ENCODE measurements at regions not wholly inside any gene's neighbourhood (a gene's known extent, or its start where the extent isn't known, plus 50 kb on each side); places are given as distances from the start of the nearest gene placed in this dataset.

DNA sequence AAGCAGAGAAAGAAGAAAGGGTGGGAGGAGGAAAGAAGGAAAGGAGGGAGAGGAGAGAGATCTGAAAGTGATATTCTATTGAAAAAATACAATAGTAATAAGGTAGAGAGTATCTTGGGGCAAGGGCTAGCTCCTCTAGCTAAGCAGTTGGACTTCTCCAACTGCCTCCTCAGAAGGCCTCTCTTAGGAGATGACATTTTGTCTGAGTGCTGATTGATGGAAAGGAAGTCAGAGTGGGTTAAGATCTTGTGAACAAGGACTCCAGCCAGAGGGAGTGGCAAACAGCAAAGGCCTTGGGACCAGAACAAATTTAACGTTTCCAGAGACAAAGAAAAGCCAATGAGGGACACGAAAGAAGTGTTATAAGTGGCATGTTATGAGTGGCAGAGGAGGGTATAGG, 111.8 kb upstream of the TNFAIP3 start:
- H3K4me1 Mint-ChIP-seq (ENCODE audit: low read depth) = no peaks in the 10 kb centered on the region
- intact Hi-C loops (cut with micrococcal nuclease) = no loop called here
- POLR2A ChIA-PET = interaction anchor here (0.6 kb wide), 1 partner anchor 94 kb away, joined by 3 read pairs; no protein-coding TSS in a partner anchor
- peaks cover 5% of the 10 kb centered on the region for H3K27me3 Mint-ChIP-seq
- H3K36me3 Mint-ChIP-seq = no peaks in the 10 kb centered on the region
- H3K9me3 Mint-ChIP-seq = no peaks in the 10 kb centered on the region
- CTCF ChIA-PET = no interaction called here
- no peak overlapping the region for H3K4me3 Mint-ChIP-seq
- DNase-seq = no peak
- H3K27ac Mint-ChIP-seq = no peak overlapping the region

GRCh38 chr6:137756788-137757187, 110.3 kb upstream of the TNFAIP3 start:
- intact Hi-C loops (cut with micrococcal nuclease) = no loop called here
- H3K27me3 Mint-ChIP-seq = peaks cover 5% of the 10 kb centered on the region
- no peak overlapping the region for H3K4me3 Mint-ChIP-seq
- DNase-seq = no peak
- H3K36me3 Mint-ChIP-seq = no peaks in the 10 kb centered on the region
- ChIA-PET CTCF (no interaction called here), POLR2A (no interaction called here)
- H3K9me3 Mint-ChIP-seq = no peaks in the 10 kb centered on the region
- peaks cover 2% of the 10 kb centered on the region for H3K4me1 Mint-ChIP-seq (ENCODE audit: low read depth)
- H3K27ac Mint-ChIP-seq = no peak overlapping the region

- peaks cover 4% of the 10 kb centered on the region for H3K4me1 Mint-ChIP-seq (ENCODE audit: low read depth)
- no peak for DNase-seq
- intact Hi-C loops (cut with micrococcal nuclease) = no loop called here
Observed at GRCh38 chr6:137758661-137759060, 108.4 kb upstream of the TNFAIP3 start.

DNA sequence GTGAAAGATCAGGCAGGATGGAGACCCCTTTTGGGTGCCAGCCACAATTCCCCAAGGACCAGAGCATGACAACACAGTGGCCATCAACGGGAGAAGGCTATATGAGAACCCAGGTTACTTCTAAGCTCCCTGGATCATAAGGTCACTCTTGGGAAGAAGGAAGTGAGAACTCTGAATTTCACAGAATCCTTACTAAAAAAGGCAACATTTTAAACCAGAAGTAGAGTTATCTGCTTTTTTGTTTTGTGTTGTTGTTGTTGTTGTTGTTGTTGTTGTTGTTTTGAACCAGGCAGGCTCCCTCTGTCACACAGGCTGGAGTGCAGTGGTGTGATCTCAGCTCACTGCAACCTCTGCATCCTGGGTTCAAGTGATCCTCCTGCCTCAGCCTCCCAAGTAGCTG, 107.4 kb upstream of the TNFAIP3 start:
- Mint-ChIP-seq H3K27ac (no peak overlapping the region), H3K9me3 (no peaks in the 10 kb centered on the region), H3K27me3 (peaks cover 2% of the 10 kb centered on the region), H3K4me3 (no peak overlapping the region), H3K36me3 (no peaks in the 10 kb centered on the region), H3K4me1 (ENCODE audit: low read depth) (peaks cover 4% of the 10 kb centered on the region)
- intact Hi-C loops (cut with micrococcal nuclease) = no loop called here
- DNase-seq = no peak
- POLR2A ChIA-PET = interaction anchor here (1.5 kb wide), 1 partner anchor 21 kb away, joined by 3 read pairs; no protein-coding TSS in a partner anchor
- CTCF ChIA-PET = interaction anchor here (0.8 kb wide), 1 partner anchor 241 kb away, joined by 3 read pairs; no protein-coding TSS in a partner anchor

More at GRCh38 chr6:137758661-137759060, 108.4 kb upstream of the TNFAIP3 start:
- Mint-ChIP-seq H3K27ac (no peak overlapping the region), H3K27me3 (peaks cover 2% of the 10 kb centered on the region), H3K36me3 (no peaks in the 10 kb centered on the region), H3K9me3 (no peaks in the 10 kb centered on the region), H3K4me3 (no peak overlapping the region)
- ChIA-PET CTCF (no interaction called here), POLR2A (no interaction called here)

GRCh38 chr6:137761072-137761471, 106.0 kb upstream of the TNFAIP3 start:
- ChIA-PET CTCF (interaction anchor here (1.1 kb wide), 1 partner anchor 9 kb away, joined by 3 read pairs; no protein-coding TSS in a partner anchor), POLR2A (interaction anchor here (1.5 kb wide), 1 partner anchor 22 kb away, joined by 3 read pairs; no protein-coding TSS in a partner anchor)
- no peaks in the 10 kb centered on the region for H3K36me3 Mint-ChIP-seq
- H3K4me3 Mint-ChIP-seq = no peak overlapping the region
- DNase-seq = no peak
- peaks cover 4% of the 10 kb centered on the region for H3K4me1 Mint-ChIP-seq (ENCODE audit: low read depth)
- H3K9me3 Mint-ChIP-seq = no peaks in the 10 kb centered on the region
- H3K27ac Mint-ChIP-seq = no peak overlapping the region
- H3K27me3 Mint-ChIP-seq = no peaks in the 10 kb centered on the region
- intact Hi-C loops (cut with micrococcal nuclease) = no loop called here

- CTCF ChIA-PET = interaction anchor here (1.1 kb wide), 1 partner anchor 9 kb away, joined by 3 read pairs; no protein-coding TSS in a partner anchor
- H3K4me1 Mint-ChIP-seq (ENCODE audit: low read depth) = peaks cover 4% of the 10 kb centered on the region
- DNase-seq = no peak
- no peak overlapping the region for H3K4me3 Mint-ChIP-seq
- H3K36me3 Mint-ChIP-seq = no peaks in the 10 kb centered on the region
- POLR2A ChIA-PET = no interaction called here
- no peaks in the 10 kb centered on the region for H3K27me3 Mint-ChIP-seq
- no peaks in the 10 kb centered on the region for H3K9me3 Mint-ChIP-seq
- H3K27ac Mint-ChIP-seq = no peak overlapping the region
- intact Hi-C loops (cut with micrococcal nuclease) = no loop called here
Observed at GRCh38 chr6:137761487-137761886, 105.6 kb upstream of the TNFAIP3 start.

DNA sequence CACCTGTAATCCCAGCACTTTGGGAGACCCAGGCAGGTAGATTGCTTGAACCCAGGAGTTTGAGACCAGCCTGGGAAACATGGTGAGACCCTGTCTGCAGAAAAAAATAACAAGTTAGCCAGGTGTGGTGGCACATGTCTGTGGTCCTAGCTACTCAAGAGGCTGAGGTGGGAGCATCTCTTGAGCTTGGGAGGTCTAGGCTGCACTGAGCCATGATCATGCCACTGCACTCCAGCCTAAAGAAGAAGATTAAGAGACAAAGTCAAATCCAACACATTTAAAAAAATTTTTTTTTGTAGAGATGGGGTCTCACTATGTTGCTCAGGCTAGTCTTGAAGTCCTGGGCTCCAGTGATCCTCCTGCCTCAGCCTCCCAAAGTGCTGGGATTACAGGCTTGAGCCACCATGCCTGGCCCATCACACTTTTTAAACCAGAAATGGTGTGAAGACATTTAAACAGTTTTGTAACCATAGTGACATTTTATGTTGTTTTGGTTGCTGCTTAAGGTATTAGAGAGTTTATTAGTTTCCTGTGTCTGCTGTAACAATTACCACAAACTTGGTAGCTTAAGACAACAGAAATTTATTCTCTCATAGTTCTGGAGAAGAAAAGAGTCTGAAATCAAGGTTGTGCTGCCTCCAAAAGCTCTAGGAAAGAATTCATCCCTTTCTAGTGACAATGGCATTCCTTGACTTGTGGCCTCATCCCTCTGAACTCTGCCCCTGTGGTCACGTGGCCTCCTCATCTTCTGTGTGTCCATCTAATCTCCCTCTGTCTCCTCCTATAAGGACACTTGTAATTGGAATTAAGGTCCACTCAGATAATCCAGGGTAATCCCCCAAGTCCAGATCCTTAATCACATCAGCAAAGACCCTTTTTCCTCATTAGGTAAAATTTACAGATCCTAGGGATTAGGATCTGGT, 104.6 kb upstream of the TNFAIP3 start:
- no peak for DNase-seq
- H3K27ac Mint-ChIP-seq = no peak overlapping the region
- peaks cover 9% of the 10 kb centered on the region for H3K4me1 Mint-ChIP-seq (ENCODE audit: low read depth)
- ChIA-PET POLR2A (no interaction called here), CTCF (no interaction called here)
- intact Hi-C loops (cut with micrococcal nuclease) = no loop called here
- H3K36me3 Mint-ChIP-seq = no peaks in the 10 kb centered on the region
- no peak overlapping the region for H3K4me3 Mint-ChIP-seq
- no peaks in the 10 kb centered on the region for H3K9me3 Mint-ChIP-seq
- H3K27me3 Mint-ChIP-seq = no peaks in the 10 kb centered on the region

DNA sequence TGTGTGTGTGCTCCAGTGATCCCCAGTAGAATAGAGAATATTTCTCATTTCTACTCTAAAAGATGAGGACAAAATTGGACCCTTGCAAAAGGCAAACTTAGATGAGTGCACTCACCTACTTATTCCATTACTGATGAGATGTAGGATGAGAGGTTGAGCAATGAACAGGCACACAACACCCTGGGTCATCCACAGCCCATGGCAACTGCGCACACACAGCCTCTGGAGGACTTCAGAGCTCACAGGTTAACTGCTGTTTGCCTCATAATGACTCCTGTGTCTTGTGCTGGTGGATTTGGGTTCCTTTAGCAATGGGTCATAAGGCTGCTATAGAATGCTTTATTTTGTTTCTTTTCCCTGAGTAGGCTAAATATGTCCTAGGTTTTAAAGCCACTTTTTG, 103.6 kb upstream of the TNFAIP3 start:
- DNase-seq = no peak
- H3K4me1 Mint-ChIP-seq (ENCODE audit: low read depth) = peaks cover 19% of the 10 kb centered on the region
- H3K27me3 Mint-ChIP-seq = no peaks in the 10 kb centered on the region
- H3K27ac Mint-ChIP-seq = no peak overlapping the region
- CTCF ChIA-PET = no interaction called here
- intact Hi-C loops (cut with micrococcal nuclease) = no loop called here
- POLR2A ChIA-PET = no interaction called here
- no peaks in the 10 kb centered on the region for H3K36me3 Mint-ChIP-seq
- no peak overlapping the region for H3K4me3 Mint-ChIP-seq
- no peaks in the 10 kb centered on the region for H3K9me3 Mint-ChIP-seq

- no peak overlapping the region for H3K4me3 Mint-ChIP-seq
- no peak overlapping the region for H3K27ac Mint-ChIP-seq
- H3K4me1 Mint-ChIP-seq (ENCODE audit: low read depth) = peaks cover 23% of the 10 kb centered on the region
- no peak for DNase-seq
- CTCF ChIA-PET = no interaction called here
- POLR2A ChIA-PET = no interaction called here
- no peaks in the 10 kb centered on the region for H3K9me3 Mint-ChIP-seq
- no peaks in the 10 kb centered on the region for H3K36me3 Mint-ChIP-seq
- no peaks in the 10 kb centered on the region for H3K27me3 Mint-ChIP-seq
- intact Hi-C loops (cut with micrococcal nuclease) = no loop called here
Observed at GRCh38 chr6:137763886-137764285, 103.2 kb upstream of the TNFAIP3 start.

DNA sequence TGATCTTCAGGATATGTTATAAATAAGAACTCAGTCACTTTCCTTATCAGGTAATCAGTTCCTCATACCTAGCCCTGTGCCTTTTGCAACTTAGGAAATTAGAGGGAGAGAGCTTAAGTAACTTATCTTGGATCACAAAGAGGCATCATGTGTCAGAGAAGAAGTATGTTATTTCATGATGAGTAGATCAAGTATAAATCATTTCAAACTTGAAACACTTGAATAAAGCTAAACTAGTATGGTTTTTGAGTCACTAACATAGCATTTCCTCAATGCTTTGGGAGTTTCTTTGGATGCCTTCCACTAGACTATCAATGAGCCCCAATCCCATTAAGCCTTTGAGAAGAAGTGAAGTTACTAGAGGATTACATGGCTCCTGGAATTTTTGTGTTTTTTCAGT, 102.6 kb upstream of the TNFAIP3 start:
- no peak overlapping the region for H3K4me3 Mint-ChIP-seq
- intact Hi-C loops (cut with micrococcal nuclease) = no loop called here
- CTCF ChIA-PET = no interaction called here

DNA sequence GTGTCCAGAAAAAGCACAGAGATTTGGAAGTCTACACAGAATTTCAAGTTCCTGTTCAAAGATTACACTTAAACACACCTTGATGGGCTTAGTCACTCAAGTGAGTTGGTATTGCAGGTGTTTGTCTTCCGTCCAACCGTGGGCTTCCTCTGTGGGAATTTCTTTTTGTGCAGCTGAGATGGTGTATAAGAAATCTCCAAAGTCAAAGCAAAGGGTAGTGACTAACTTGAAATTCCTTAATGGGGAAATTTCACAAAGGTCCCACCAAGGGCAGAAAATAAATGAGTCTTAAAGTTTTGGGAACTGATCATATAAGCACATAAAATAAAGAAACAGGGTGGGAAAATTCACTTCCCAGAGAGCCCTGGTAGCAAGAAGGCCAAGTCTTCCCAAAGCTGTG, 102.0 kb upstream of the TNFAIP3 start:
- ChIA-PET CTCF (no interaction called here), POLR2A (interaction anchor here (0.7 kb wide), 1 partner anchor 42 kb away, joined by 4 read pairs; no protein-coding TSS in a partner anchor)
- no peaks in the 10 kb centered on the region for H3K36me3 Mint-ChIP-seq
- no peak overlapping the region for H3K27ac Mint-ChIP-seq
- H3K9me3 Mint-ChIP-seq = no peaks in the 10 kb centered on the region
- no peak for DNase-seq
- intact Hi-C loops (cut with micrococcal nuclease) = no loop called here
- peaks cover 26% of the 10 kb centered on the region for H3K4me1 Mint-ChIP-seq (ENCODE audit: low read depth)
- no peaks in the 10 kb centered on the region for H3K27me3 Mint-ChIP-seq
- H3K4me3 Mint-ChIP-seq = no peak overlapping the region

More for the DNA sequence above, 102.6 kb upstream of the TNFAIP3 start:
- POLR2A ChIA-PET = interaction anchor here (0.7 kb wide), 1 partner anchor 42 kb away, joined by 4 read pairs; no protein-coding TSS in a partner anchor
- no peaks in the 10 kb centered on the region for H3K36me3 Mint-ChIP-seq
- peaks cover 26% of the 10 kb centered on the region for H3K4me1 Mint-ChIP-seq (ENCODE audit: low read depth)
- no peaks in the 10 kb centered on the region for H3K27me3 Mint-ChIP-seq
- DNase-seq = no peak
- no peaks in the 10 kb centered on the region for H3K9me3 Mint-ChIP-seq
- H3K27ac Mint-ChIP-seq = no peak overlapping the region

DNA sequence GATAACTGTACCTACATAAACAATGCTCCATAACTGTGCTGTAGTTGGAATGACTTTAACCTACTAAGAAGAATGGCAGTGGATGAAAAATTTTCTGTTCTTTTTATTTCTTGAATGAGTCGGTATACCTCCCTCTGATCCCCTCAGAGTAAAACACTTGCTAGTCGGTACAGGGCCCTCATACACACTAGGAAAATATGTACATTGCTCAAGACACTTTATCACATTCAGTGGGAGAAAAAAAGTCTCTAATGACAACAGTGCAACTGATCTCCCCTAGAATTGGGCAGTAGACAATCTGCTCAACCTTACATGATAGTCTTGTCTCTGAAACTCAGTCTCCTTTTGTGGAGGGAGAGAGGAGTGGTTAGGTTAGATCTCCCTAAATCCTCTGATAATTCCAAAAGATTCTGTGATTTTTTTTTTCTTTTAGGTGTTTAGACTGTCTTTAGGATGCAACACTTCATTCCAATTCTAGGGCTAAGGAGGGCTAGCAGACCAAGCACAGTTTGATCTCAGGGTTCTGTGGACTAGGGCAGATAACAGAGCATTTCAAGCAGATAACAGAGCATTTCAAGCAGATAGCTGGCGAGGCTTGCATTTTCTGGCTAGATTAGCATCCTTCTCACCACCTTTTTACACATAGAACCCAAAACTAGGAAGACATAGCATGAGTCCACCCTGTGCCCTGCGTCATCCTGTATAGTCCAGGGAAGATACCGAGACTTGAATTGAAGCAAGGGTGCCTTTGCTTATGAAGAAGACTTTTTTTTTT, 100.3 kb upstream of the TNFAIP3 start:
- Mint-ChIP-seq H3K27ac (no peak overlapping the region), H3K27me3 (no peaks in the 10 kb centered on the region), H3K4me3 (no peak overlapping the region), H3K36me3 (no peaks in the 10 kb centered on the region), H3K9me3 (no peaks in the 10 kb centered on the region), H3K4me1 (ENCODE audit: low read depth) (peaks cover 25% of the 10 kb centered on the region)
- CTCF ChIA-PET = no interaction called here
- no peak for DNase-seq
- intact Hi-C loops (cut with micrococcal nuclease) = no loop called here
- POLR2A ChIA-PET = interaction anchor here (1.4 kb wide), 1 partner anchor 50 kb away, joined by 3 read pairs; no protein-coding TSS in a partner anchor

Data from activated CD4-positive, alpha-beta memory T cell treated with anti-CD3 and anti-CD28 coated beads for 36 hours (primary cell).